T-cell (primary cell): ENCODE measurements at regions not wholly inside any gene's neighbourhood (a gene's known extent, or its start where the extent isn't known, plus 50 kb on each side); places are given as distances from the start of the nearest gene placed in this dataset.

Source experiments
- ATAC-seq, 4 experiments: fragments of 200-7000 bp in 3 of 4; fragments of 150-1000 bp in 1 of 4; cut with Tn5 transposase; replicated peaks in 1 of 4; 1 replicate in 3 of 4; 2 replicates in 1 of 4; pipeline ENCODE4 v1.10.0; 2021; ENCODE audit warnings: moderate library complexity in 3 of 4, mild to moderate bottlenecking in 2 of 4, moderate number of reproducible peaks in 1 of 4
- CTCF ChIA-PET, 2 donors: fragments of 300-600 bp; sonication (Branson Sonifier 250); formaldehyde crosslinking; loops; one replicate each; lab custom pipeline; 2022; ENCODE audit warnings: antibody characterized with exemption in 2 of 2; lab: Charles Lee
- POLR2A ChIA-PET, 2 donors: fragments of 300-600 bp; sonication (Branson Sonifier 250); formaldehyde crosslinking; loops; one replicate each; lab custom pipeline; 2022; ENCODE audit warnings: antibody characterized with exemption in 2 of 2; lab: Charles Lee
- DNase-seq, 35 experiments: peaks; one replicate each; pipeline versions ENCODE4 v3.0.0 to v3.0.0-alpha.2; 2013 to 2023
- H3K27ac ChIP-seq: one replicate; pipeline ENCODE4 v1.5.1; 2013; ENCODE audit warnings: low read length
- H3K27me3 ChIP-seq, 2 experiments: replicated peaks in 1 of 2; 1 replicate in 1 of 2; 2 replicates in 1 of 2; pipeline versions ENCODE4 v1.6.1 to v1.7.0; 2013; ENCODE audit warnings: low read length in 1 of 2, mixed read lengths in 1 of 2; ENCODE audit not compliant: control insufficient read depth in 2 of 2, insufficient read depth in 2 of 2; ENCODE audit errors: extremely low read depth in 1 of 2
- H3K36me3 ChIP-seq, 2 donors: 1 replicate in 1 of 2; 2 replicates in 1 of 2; pipeline versions ENCODE4 v1.6.1 to v1.7.0; 2013; ENCODE audit warnings: low read length in 1 of 2; ENCODE audit not compliant: control insufficient read depth in 2 of 2, insufficient read depth in 1 of 2; ENCODE audit errors: extremely low read depth in 1 of 2
- H3K4me1 ChIP-seq, 2 experiments: 1 replicate in 1 of 2; 2 replicates in 1 of 2; pipeline versions ENCODE4 v1.6.1 to v1.7.0; 2013; ENCODE audit warnings: low read length in 2 of 2, mixed read lengths in 1 of 2; ENCODE audit not compliant: insufficient read depth in 2 of 2, control insufficient read depth in 1 of 2; ENCODE audit errors: extremely low read depth in 1 of 2
- H3K4me3 ChIP-seq, 2 donors: 1 replicate in 1 of 2; 2 replicates in 1 of 2; pipeline versions ENCODE4 v1.5.1 to v1.7.0; 2013; ENCODE audit warnings: mild to moderate bottlenecking in 2 of 2, low read length in 1 of 2, moderate library complexity in 1 of 2; ENCODE audit not compliant: control insufficient read depth in 1 of 2; ENCODE audit errors: extremely low read depth in 1 of 2
- H3K9me3 ChIP-seq: 2 replicates; pipeline ENCODE4 v1.7.0; 2013
- H3K27ac Mint-ChIP-seq, 2 donors: one replicate each; pipeline ENCODE4 v1.8.0; 2020 to 2021; ENCODE audit warnings: mild to moderate bottlenecking in 2 of 2, mixed read lengths in 2 of 2
- H3K27me3 Mint-ChIP-seq, 2 donors: one replicate each; pipeline ENCODE4 v1.8.0; 2021 to 2022; ENCODE audit warnings: mixed read lengths in 2 of 2
- H3K36me3 Mint-ChIP-seq: one replicate; pipeline ENCODE4 v1.8.0; 2021; ENCODE audit warnings: mixed read lengths
- H3K4me1 Mint-ChIP-seq, 3 donors: one replicate each; pipeline ENCODE4 v1.8.0; 2020 to 2022; ENCODE audit warnings: mixed read lengths in 3 of 3, mild to moderate bottlenecking in 1 of 3
- H3K4me3 Mint-ChIP-seq, 3 donors: one replicate each; pipeline ENCODE4 v1.8.0; 2020 to 2022; ENCODE audit warnings: mild to moderate bottlenecking in 3 of 3, mixed read lengths in 3 of 3, moderate library complexity in 3 of 3
- H3K9me3 Mint-ChIP-seq, 3 donors: one replicate each; pipeline ENCODE4 v1.8.0; 2020 to 2022; ENCODE audit warnings: mixed read lengths in 3 of 3
- WGBS: methylation state at CpG from one replicate; pipeline ENCODE4 v1.1.5; 2013; ENCODE audit warnings: missing lambda C conversion rate; ENCODE audit not compliant: insufficient coverage; 5-methylcytosine and 5-hydroxymethylcytosine counted together

DNA sequence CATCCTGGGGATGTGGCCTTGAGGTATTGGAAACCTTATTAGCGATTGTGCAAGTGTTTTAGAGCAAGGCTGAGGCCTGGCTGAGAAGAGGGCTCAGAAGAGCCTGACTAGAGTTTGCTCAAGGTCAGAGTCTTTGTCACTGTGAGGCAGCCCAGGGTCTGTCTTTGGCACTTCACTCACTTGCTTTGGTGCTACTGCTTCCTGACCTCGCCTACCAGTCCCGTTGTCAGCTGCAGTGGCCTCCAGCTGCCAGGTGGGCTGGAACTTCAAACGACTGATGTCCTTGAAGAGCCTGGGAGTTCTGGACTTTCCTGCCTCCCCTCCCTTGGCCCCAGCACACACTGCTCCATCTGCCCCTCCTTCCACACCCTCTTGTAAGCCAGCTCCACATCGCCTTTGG is 228.0 kb downstream of the SNX18 start:
- no peak for DNase-seq

DNA sequence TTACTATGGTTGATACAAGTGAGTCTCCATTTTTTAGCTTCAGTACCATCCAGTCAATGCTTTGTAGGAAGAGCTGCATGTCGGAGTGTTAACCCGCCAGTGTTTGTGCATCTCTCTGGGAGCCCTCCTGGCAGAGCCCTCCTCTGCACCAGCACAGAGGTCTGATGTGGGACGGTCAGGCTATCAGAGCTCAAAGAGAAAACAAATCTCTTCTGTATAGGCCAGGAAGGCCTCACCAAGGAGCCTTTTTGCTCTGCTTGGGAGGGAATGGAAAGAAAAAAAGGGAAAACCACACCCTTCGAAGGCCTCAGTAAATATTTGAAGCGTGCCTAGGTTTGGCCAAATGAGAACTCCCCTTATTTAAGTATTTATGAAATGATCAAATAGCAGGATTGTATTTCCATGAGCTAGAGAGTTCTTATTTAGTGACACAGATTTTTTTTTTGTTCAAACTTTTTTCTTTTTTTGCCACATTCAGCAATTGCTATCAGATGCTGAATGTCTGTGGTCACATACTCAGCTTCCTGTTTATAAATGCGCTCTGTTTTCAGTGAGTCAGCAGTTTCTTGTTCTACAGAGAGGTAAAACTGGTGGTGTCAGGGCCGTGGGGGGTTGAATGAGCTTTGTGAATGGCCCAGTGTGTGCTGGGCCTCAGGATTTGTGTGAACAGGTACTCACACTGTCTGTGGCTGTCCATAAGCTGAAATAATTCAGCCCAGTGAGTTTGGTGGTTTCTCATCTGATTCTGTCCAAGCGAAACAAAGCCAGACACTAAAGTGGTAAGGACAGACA is 226.6 kb downstream of the SNX18 start:
- ChIA-PET POLR2A (interaction anchor here (0.6 to 1.0 kb wide), 3 partner anchors 11 to 1845 kb away, joined by 3 to 10 read pairs (median 5); no protein-coding TSS in a partner anchor), CTCF (interaction anchor here (0.5 to 1.4 kb wide), 7 partner anchors 9 to 256 kb away, joined by 3 to 8 read pairs (median 3); no protein-coding TSS in a partner anchor)
- Mint-ChIP-seq H3K4me1 (peaks cover 25 to 36% (median 30%) of the 10 kb centered on the region in 3 donors), H3K27me3 (peaks cover 2 to 3% of the 10 kb centered on the region in 2 donors), H3K9me3 (no peaks in the 10 kb centered on the region), H3K4me3 (peak overlapping the region; percentile 2 to 42 (median 22)), H3K27ac (peak overlapping the region; percentile 77 to 85), H3K36me3 (no peaks in the 10 kb centered on the region)
- Histone ChIP-seq H3K36me3 (no peaks in the 10 kb centered on the region), H3K27me3 (no peaks in the 10 kb centered on the region), H3K27ac (peak overlapping the region; percentile 61), H3K9me3 (no peaks in the 10 kb centered on the region), H3K4me1 (peaks cover 6 to 32% of the 10 kb centered on the region in 2 experiments), H3K4me3 (no peak overlapping the region)
- WGBS = 28% methylated on average over 4 of the region's 8 CpGs
- DNase-seq = peak in 34 of 35 experiments; percentile 5 to 72 (median 30)
- peak; percentile 91 to 96 (median 95) for ATAC-seq

More for the DNA sequence above, 228.0 kb downstream of the SNX18 start:
- peaks cover 6 to 32% of the 10 kb centered on the region in 2 experiments for H3K4me1 ChIP-seq
- no peaks in the 10 kb centered on the region for H3K9me3 ChIP-seq
- Mint-ChIP-seq H3K9me3 (no peaks in the 10 kb centered on the region), H3K4me1 (peaks cover 18 to 36% (median 30%) of the 10 kb centered on the region in 3 donors), H3K27me3 (no peaks in the 10 kb centered on the region), H3K36me3 (no peaks in the 10 kb centered on the region), H3K27ac (peak overlapping the region; percentile 32 to 54), H3K4me3 (no peak overlapping the region)
- POLR2A ChIA-PET = no interaction called here
- H3K4me3 ChIP-seq = no peak overlapping the region
- ATAC-seq = no peak
- CTCF ChIA-PET = no interaction called here
- H3K27ac ChIP-seq = no peak overlapping the region
- no peaks in the 10 kb centered on the region for H3K36me3 ChIP-seq
- WGBS = 80% methylated on average over 5 of the region's 5 CpGs
- H3K27me3 ChIP-seq = no peaks in the 10 kb centered on the region

DNA sequence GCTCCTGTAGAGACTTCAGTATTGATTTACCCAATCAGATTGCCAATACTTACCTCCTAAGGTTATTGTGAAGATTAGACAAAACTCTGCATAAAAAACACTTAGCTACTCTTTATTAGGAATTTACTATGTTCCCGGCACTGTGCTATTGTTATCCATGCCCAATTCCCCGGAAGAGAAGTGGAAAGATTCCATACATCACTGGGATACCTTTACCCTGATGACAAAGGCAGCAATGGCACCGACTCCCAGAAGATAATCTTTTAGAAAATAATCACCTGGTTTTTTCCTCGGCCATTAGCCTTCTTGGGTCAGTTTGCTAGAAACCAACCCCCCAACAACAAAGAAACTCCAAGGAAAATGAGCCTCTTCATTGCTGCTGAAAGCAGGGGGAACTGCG is 226.0 kb downstream of the SNX18 start:
- H3K4me1 ChIP-seq = peaks cover 7 to 32% of the 10 kb centered on the region in 2 experiments
- ATAC-seq (no peak), DNase-seq (no peak)
- ChIA-PET CTCF (interaction anchor here in 1 of 2 donors (0.6 to 1.4 kb wide), 2 partner anchors 27 to 123 kb away, joined by 3 to 5 read pairs; no protein-coding TSS in a partner anchor), POLR2A (interaction anchor here in 1 of 2 donors (0.6 kb wide), 1 partner anchor 135 kb away, joined by 3 read pairs; no protein-coding TSS in a partner anchor)
- Mint-ChIP-seq H3K4me1 (peaks cover 28 to 38% (median 32%) of the 10 kb centered on the region in 3 donors), H3K27ac (peak overlapping the region; percentile 77 to 85), H3K9me3 (no peaks in the 10 kb centered on the region), H3K36me3 (no peaks in the 10 kb centered on the region), H3K27me3 (peaks cover 2 to 4% of the 10 kb centered on the region in 2 donors), H3K4me3 (no peak overlapping the region)
- no peaks in the 10 kb centered on the region for H3K36me3 ChIP-seq
- H3K4me3 ChIP-seq = no peak overlapping the region
- no peaks in the 10 kb centered on the region for H3K27me3 ChIP-seq
- no peaks in the 10 kb centered on the region for H3K9me3 ChIP-seq
- WGBS = 100% methylated on average over 1 of the region's 5 CpGs
- peak overlapping the region; percentile 61 for H3K27ac ChIP-seq

DNA sequence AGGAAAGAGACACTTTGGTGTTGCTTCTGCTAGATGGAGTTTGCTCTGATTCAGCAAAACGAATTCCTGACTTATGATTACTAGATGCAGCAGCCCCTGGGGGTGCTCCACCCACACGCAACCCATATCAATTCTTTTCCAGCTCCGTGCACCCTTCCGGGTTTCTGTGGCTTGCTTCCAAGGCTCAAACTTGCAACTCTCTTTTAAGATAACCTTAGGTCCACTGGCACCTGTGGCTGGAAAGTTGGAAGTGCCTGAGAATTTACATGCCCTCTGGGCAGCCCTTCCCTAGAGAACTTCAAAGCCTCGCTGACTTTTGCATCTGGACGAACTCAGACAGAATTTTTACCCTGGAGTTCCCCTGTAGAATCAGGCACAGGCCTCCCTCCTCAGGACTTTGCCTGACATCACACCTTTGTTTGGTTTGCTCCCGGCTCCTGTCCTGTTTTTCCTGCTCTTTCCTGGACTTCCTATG is 224.9 kb downstream of the SNX18 start:
- no peak overlapping the region for H3K27ac ChIP-seq
- peaks cover 8 to 32% of the 10 kb centered on the region in 2 experiments for H3K4me1 ChIP-seq
- no peak overlapping the region for H3K4me3 ChIP-seq
- Mint-ChIP-seq H3K27me3 (peaks cover 4 to 7% of the 10 kb centered on the region in 2 donors), H3K36me3 (no peaks in the 10 kb centered on the region), H3K4me3 (no peak overlapping the region), H3K4me1 (peaks cover 34 to 41% (median 35%) of the 10 kb centered on the region in 3 donors), H3K27ac (peak overlapping the region; percentile 40 to 67), H3K9me3 (no peaks in the 10 kb centered on the region)
- POLR2A ChIA-PET = interaction anchor here in 1 of 2 donors (0.6 kb wide), 1 partner anchor 74 kb away, joined by 3 read pairs; no protein-coding TSS in a partner anchor
- H3K27me3 ChIP-seq = no peaks in the 10 kb centered on the region
- DNase-seq = no peak
- no peaks in the 10 kb centered on the region for H3K9me3 ChIP-seq
- WGBS = 98% methylated on average over 5 of the region's 7 CpGs
- no peak for ATAC-seq
- H3K36me3 ChIP-seq = no peaks in the 10 kb centered on the region
- CTCF ChIA-PET = no interaction called here

DNA sequence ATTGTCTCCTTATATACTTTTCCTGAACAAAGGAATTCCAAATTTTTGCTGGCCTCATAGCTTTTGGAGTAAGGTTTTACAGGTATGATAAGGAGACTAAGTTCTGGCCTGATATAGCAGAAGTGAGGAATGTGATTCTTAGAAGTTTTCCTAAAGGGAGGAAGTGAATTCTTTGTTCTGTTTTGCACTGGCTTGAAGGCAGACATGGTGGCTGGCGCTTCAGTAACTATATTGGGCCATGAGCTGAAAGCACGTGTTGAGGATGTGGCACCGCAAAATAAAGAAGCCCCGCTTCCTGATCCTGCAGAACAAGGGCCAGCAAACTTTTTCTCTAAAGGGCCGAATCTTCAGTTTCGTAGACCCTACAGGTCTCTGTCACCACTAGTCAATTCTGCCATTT is 224.2 kb downstream of the SNX18 start:
- Histone ChIP-seq H3K4me3 (no peak overlapping the region), H3K9me3 (no peaks in the 10 kb centered on the region), H3K36me3 (no peaks in the 10 kb centered on the region), H3K27me3 (no peaks in the 10 kb centered on the region), H3K4me1 (peaks cover 8 to 32% of the 10 kb centered on the region in 2 experiments), H3K27ac (no peak overlapping the region)
- ChIA-PET POLR2A (no interaction called here), CTCF (no interaction called here)
- H3K27ac Mint-ChIP-seq = no peak overlapping the region
- ATAC-seq (no peak), DNase-seq (no peak)
- no peaks in the 10 kb centered on the region for H3K9me3 Mint-ChIP-seq
- peaks cover 34 to 41% (median 35%) of the 10 kb centered on the region in 3 donors for H3K4me1 Mint-ChIP-seq
- no peak overlapping the region for H3K4me3 Mint-ChIP-seq
- H3K36me3 Mint-ChIP-seq = no peaks in the 10 kb centered on the region
- WGBS = no CpG with 5 or more reads among the region's 6 CpGs
- H3K27me3 Mint-ChIP-seq = peaks cover 4 to 7% of the 10 kb centered on the region in 2 donors

DNA sequence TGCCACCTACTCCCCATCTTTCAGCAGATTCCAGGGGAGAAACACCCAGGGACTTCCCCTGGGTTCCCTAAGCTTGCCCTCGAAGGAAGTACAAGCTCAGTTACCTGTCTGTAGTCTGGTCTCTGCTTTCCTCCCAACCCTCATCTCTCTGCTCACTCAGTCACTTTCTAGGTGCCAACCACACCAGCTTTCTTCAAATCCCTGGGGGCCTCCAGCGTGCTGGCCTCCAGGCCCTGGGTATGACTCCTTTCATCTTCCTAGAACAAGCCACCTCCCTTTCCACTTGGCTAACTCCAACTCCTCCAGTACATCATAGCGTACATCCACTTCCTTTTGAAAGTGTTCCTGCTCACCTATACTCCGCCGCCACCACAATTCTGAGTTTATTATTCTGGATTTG is 222.6 kb downstream of the SNX18 start:
- Histone ChIP-seq H3K4me3 (no peak overlapping the region), H3K36me3 (no peaks in the 10 kb centered on the region), H3K27ac (no peak overlapping the region), H3K4me1 (peaks cover 8 to 24% of the 10 kb centered on the region in 2 experiments), H3K9me3 (no peaks in the 10 kb centered on the region), H3K27me3 (no peaks in the 10 kb centered on the region)
- Mint-ChIP-seq H3K27ac (peak overlapping the region in 1 of 2 donors; percentile 3), H3K36me3 (no peaks in the 10 kb centered on the region), H3K4me1 (peaks cover 26 to 34% (median 30%) of the 10 kb centered on the region in 3 donors), H3K27me3 (peaks cover 4 to 7% of the 10 kb centered on the region in 2 donors), H3K9me3 (no peaks in the 10 kb centered on the region), H3K4me3 (no peak overlapping the region)
- ATAC-seq (no peak), DNase-seq (no peak)
- ChIA-PET CTCF (no interaction called here), POLR2A (no interaction called here)
- WGBS = 86% methylated on average over 4 of the region's 5 CpGs
